Colon (tissue), 2 donors: ENCODE measurements at regions not wholly inside any gene's neighbourhood (a gene's known extent, or its start where the extent isn't known, plus 50 kb on each side); places are given as distances from the start of the nearest gene placed in this dataset.
"Not testable (repeated sequence)": the region's sequence is repeated elsewhere in the genome, so short reads cannot be mapped to it uniquely, and the experiment has no call there.

Experiments
- FAIRE-seq: peaks from 2 replicates; lab custom pipeline; 2012; peaks lifted over from hg19 to GRCh38; lab: Jason Lieb, UNC
- donor health status: control.
- donor health status: control.

GRCh38 chr6:150775415-150776203 lies 89.9 kb upstream of the MTHFD1L start:
- no peak for FAIRE-seq

GRCh38 chr6:150777736-150778135 lies 87.8 kb upstream of the MTHFD1L start:
- FAIRE-seq = no peak

GRCh38 chr6:150783813-150784212 lies 81.7 kb upstream of the MTHFD1L start:
- no peak for FAIRE-seq

- FAIRE-seq = no peak
These were observed 78.1 kb upstream of the MTHFD1L start for GRCh38 chr6:150787429-150787828.

GRCh38 chr6:150788089-150788488 lies 77.4 kb upstream of the MTHFD1L start:
- no peak for FAIRE-seq

GRCh38 chr6:150789906-150790305 lies 75.6 kb upstream of the MTHFD1L start:
- not testable (repeated sequence) for FAIRE-seq

GRCh38 chr6:150791717-150792116 lies 73.8 kb upstream of the MTHFD1L start:
- FAIRE-seq = no peak

- FAIRE-seq = no peak
These were observed 67.6 kb upstream of the MTHFD1L start for GRCh38 chr6:150797949-150798348.

- FAIRE-seq = no peak
These were observed 66.2 kb upstream of the MTHFD1L start for GRCh38 chr6:150799276-150799805.

GRCh38 chr6:150800674-150801314 lies 64.7 kb upstream of the MTHFD1L start:
- no peak for FAIRE-seq

- no peak for FAIRE-seq
These were observed 58.7 kb upstream of the MTHFD1L start for GRCh38 chr6:150806790-150807189.

- FAIRE-seq = no peak
These were observed 52.0 kb upstream of the MTHFD1L start for GRCh38 chr6:150813319-150813992.

GRCh38 chr6:150813993-150814359 lies 51.5 kb upstream of the MTHFD1L start:
- no peak for FAIRE-seq
